A172 (cell line): ENCODE measurements at regions not wholly inside any gene's neighbourhood (a gene's known extent, or its start where the extent isn't known, plus 50 kb on each side); places are given as distances from the start of the nearest gene placed in this dataset.

ENCODE experiments used
- DNase-seq: peaks from one replicate; pipeline ENCODE4 v3.0.0-alpha.2; 2015; ENCODE audit warnings: low spot score

- no peak for DNase-seq
Observed at GRCh38 chr2:37425408-37425807, 81.0 kb downstream of the QPCT start.

GRCh38 chr2:37427241-37427640, 82.8 kb downstream of the QPCT start:
- DNase-seq, result no peak

- no peak for DNase-seq
Observed at GRCh38 chr2:37436323-37436722, 91.9 kb downstream of the QPCT start.

GRCh38 chr2:37439131-37439642, 94.8 kb downstream of the QPCT start:
- DNase-seq, result no peak

GRCh38 chr2:37441055-37441454, 96.6 kb downstream of the QPCT start:
- DNase-seq, result no peak

GRCh38 chr2:37443082-37443481, 98.7 kb downstream of the QPCT start:
- no peak for DNase-seq

- no peak for DNase-seq
Observed at GRCh38 chr2:37447446-37447845, 103.0 kb downstream of the QPCT start.

- DNase-seq, result no peak
Observed at GRCh38 chr2:37448342-37449120, 104.1 kb downstream of the QPCT start.

GRCh38 chr2:37449761-37450296, 105.4 kb downstream of the QPCT start:
- DNase-seq, result peak; percentile 13

- DNase-seq, result no peak
Observed at GRCh38 chr2:37453027-37453426, 108.6 kb downstream of the QPCT start.

GRCh38 chr2:37454851-37455762, 110.7 kb downstream of the QPCT start:
- no peak for DNase-seq

- peak; percentile 19 for DNase-seq
Observed at GRCh38 chr2:37456479-37456878, 112.0 kb downstream of the QPCT start.

- DNase-seq, result peak; percentile 22
Observed at GRCh38 chr2:37457401-37457901, 113.0 kb downstream of the QPCT start.

- DNase-seq, result no peak
Observed at GRCh38 chr2:37458133-37458532, 113.7 kb downstream of the QPCT start.

- DNase-seq, result no peak
Observed at GRCh38 chr2:37459095-37459981, 114.9 kb downstream of the QPCT start.

GRCh38 chr2:37460896-37461229, 116.4 kb downstream of the QPCT start:
- DNase-seq, result no peak

- DNase-seq, result no peak
Observed at GRCh38 chr2:37464067-37464466, 119.6 kb downstream of the QPCT start.

- no peak for DNase-seq
Observed at GRCh38 chr2:37466533-37467222, 122.2 kb downstream of the QPCT start.

GRCh38 chr2:37468170-37468569, 123.7 kb downstream of the QPCT start:
- DNase-seq, result no peak

- DNase-seq, result no peak
Observed at GRCh38 chr2:37469126-37469525, 124.7 kb downstream of the QPCT start.

GRCh38 chr2:37471104-37471503, 126.7 kb downstream of the QPCT start:
- no peak for DNase-seq
